ENCODE measurements at regions not wholly inside any gene's neighbourhood (a gene's known extent, or its start where the extent isn't known, plus 50 kb on each side); places are given as distances from the start of the nearest gene placed in this dataset.
"Not testable (repeated sequence)": the region's sequence is repeated elsewhere in the genome, so short reads cannot be mapped to it uniquely, and the experiment has no call there.

DNA sequence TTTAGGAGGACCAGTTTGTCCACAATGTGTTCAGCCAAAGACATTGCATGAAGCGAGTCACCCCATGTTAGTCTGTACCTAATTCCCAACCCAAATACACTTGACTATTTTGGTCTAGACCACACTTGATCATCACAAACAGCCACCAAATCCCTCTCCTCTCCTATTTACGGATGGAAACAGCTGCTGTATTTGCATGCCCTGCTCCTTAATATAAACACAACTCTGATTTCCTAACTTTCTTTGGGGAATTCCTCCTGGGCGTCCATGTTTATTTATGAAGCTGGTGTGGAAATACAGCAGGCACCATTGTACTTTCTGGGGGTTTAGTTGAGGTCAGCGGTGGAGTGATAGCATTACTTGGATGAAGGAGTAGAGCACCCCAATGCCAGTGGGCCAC is 235.2 kb downstream of the TLE3 start:
- no peak for DNase-seq

DNA sequence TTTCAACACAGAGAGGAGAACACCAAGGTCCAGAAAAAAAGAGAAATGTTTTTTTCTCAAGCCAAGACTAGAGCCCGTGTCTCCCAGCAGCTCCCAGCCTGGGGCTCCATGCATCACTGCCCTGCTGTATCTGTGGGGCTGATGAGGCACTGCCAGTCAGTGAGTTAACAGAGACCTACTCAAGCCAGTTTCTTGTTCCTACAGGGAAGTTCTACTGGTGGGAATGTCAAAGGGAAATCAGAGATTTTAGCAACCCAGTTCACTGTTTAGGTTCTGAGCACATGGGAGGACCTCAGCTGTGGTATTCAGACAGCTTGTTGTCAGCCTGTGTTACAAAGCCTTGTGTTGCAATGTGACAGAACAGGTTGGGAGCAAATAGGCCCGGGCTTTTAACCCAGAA is 234.3 kb downstream of the TLE3 start:
- DNase-seq: no peak

DNA sequence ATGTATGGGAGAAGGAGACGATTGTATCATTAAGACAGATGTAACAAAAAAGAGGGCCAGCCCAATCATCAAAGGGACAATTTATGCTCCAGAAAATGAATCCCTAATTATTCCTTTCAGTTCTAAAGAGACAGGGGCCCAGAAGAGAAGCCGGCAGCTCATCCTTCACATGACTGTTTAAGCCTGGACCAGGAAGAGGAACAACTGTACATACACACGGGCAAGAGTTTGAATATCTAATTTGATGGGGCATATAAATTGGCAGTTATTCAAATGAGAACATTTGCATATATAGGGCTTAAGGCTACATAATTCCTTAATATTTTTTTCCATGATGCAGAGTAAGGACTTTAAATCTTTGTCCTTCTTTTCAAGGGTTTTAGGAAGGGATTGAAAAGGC is 232.3 kb downstream of the TLE3 start:
- DNase-seq: no peak

DNA sequence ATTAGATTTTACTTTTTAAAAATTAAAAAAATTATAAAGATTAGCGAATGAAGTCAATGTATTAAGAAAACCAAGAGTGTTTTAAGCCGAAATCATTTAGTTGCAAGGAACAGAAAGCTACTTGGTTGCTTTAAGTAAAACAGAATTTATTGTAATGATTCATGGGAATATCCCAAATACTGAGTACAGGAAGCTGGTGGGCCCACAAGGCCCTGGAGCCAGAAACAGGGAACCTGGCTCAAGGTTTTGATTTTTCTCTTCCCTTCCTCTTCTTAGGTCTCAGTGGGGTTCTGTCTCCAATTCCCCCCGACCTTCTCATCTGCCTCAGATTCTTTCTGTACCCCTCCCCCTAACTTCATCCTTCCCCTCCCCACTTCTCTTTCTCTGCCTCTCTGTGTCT is 229.0 kb downstream of the TLE3 start:
- DNase-seq: no peak

DNA sequence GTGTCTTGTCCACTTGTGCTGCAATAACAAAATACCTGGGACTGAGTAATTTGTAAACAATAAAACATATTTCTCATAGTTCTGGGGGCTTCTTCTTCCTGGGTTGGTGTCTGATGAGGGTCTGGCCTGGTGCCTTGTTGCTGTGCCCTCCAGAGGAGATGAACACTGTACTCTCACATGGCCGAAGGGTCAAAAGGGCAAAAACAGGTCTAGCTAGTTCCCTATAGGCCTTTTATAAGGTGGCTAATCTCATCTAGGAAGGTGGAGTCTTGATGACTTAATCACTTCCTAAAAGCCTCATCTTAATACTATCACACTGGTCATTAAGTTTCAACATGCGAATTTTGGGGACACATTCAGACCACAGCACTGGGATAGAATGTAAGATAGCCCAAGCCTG is 228.4 kb downstream of the TLE3 start:
- DNase-seq: no peak

DNA sequence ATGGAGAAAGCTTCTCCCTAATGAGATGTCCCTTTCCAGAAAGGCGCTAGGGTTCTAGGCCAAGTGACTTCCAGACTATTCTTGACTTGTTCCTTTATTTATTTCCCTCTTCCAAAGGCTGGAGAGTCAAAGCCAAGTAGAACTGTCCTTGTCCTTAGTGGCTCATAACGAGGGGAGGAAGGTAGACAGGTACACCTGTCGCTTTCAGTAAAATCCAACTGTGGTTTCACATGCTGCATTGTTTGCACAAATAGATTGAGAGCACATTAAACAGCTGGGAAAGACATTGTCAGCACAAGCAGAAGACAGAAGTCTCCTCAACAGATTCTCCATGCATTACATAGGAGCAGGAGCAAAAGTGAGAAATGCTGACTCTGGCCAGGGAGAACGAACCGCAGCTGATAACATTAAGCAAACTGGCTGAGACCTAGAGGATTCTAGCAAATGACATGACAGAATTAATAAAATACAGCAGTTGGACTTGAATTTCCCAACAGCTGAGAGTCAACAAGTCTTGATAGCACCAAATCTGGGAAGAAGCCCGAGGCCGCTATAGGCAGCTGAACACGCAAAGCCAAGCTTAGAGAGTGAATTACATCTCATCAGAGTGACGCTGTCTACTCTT is 227.7 kb downstream of the TLE3 start:
- DNase-seq: peak; percentile 9

DNA sequence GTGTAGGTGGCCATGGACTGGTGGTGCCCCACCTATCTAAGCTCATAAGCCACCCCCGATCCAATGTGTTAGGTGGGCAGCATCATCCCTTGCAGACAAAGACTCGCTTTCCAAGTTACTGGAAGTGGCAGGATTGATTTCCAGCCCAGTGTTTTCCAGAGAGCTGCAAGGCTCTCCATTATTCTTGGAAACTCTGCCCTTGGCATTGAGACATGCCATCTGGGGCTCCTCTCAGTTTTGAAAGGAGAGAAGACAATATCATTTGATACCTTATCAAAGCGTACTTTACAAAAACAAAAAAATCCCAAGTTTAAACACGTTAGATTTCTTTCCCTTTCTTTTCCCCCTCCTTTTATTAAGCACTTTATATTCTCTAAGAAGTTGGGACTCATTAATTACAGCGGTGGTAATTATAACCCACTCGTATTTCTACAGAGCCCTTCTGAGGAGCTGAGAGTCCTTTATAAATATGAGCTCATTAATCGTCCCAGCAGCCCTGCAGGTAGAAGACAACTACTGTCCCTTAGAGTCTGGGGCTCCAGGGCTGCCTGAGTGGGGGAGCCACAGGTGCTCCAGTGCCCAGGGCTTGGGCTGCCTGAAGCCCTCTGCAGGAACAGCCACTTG is 226.1 kb downstream of the TLE3 start:
- no peak for DNase-seq

DNA sequence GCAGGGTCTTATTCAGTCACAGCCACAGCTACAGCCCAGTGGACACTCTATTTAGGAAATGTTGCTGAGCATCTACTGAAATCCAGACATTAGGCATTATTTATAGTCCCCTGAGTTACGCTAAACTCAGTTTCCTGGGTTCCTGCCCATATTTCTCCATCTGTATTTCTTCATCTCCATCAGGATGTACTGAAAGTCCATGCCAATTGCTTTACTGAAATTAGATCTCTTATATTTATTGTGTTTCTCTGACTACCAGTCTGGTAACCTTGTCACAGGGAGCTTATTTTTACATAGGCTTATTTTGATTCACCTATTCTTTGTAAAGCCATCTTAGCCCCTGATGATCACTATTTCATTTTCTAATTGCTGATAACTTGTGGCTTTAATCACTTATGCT is 223.9 kb downstream of the TLE3 start:
- no peak for DNase-seq

DNA sequence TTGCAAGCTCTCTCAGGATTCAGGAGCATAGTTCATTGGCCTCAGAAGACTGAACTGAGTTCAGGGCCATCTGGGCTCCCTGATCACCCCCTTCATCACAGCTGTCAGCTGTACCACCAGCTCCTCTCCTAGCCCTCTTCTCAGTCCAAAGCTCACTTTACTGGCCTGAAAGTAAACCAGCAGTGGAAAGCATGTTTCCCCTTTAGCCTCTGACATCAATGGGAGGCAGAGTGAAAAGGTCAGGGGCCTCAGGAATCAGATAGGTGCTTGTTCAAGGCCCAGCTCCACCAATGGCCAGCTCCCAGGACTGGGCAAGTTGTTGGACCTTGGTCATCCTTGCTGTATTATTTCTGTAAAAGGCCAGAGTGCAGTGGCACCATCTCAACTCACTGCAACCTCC is 223.4 kb downstream of the TLE3 start:
- DNase-seq: no peak

DNA sequence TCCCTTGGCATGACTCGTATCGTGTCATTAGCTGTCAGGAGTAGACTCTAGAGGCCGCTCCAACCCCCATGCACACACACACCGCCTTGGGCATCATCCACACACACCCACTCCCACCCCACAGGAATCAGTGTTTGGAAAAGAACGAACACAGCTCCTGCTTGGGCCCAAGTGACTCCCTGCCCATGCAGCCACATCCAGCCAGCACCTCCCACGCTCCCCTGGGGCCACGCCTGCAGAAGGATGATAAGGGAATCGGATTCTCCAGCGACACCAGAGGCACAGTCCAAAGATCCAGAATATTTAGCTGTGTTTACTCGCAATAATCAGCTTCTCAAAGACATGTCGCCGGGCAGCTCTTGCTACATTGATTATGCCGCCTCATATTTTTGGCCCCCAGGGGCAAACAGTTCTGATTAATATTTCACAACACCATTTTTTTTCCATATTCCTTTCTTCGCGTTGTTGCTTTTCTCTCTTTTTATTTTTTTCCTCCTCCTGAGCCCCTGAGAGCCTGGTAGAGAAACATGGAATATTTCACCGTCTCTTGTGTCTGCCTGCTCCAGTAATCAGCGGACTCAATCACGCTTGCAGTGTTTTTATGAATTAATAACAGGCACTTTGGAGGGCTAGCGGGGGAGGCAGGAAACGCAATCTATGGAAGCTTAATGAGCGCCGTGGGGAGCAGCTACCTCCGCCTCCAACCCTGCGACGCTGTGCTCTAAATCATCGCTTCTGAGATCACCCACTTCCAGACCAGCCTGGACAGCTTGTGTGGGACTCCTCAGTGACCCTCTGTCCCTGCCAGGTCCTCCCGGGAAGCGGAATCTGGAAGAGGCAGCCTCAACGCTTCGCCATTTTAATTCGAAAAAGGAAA is 221.4 kb downstream of the TLE3 start:
- no peak for DNase-seq

DNA sequence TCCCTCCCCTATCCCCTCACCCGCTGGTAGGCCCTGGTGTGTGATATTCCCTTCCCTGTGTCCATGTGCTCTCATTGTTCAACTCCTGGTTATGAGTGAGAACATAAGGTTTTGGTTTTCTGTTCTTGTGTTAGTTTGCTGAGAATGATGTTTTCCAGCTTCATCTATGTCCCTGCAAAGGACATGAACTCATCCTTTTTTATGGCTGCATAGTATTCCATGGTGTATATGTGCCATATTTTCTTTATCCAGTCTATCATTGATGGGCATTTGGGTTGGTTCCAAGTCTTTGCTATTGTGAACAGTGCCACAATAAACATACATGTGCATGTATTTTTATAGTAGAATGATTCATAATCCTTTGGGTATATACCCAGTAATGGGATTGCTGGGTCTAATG is 217.8 kb downstream of the TLE3 start:
- not testable (repeated sequence) for DNase-seq

DNA sequence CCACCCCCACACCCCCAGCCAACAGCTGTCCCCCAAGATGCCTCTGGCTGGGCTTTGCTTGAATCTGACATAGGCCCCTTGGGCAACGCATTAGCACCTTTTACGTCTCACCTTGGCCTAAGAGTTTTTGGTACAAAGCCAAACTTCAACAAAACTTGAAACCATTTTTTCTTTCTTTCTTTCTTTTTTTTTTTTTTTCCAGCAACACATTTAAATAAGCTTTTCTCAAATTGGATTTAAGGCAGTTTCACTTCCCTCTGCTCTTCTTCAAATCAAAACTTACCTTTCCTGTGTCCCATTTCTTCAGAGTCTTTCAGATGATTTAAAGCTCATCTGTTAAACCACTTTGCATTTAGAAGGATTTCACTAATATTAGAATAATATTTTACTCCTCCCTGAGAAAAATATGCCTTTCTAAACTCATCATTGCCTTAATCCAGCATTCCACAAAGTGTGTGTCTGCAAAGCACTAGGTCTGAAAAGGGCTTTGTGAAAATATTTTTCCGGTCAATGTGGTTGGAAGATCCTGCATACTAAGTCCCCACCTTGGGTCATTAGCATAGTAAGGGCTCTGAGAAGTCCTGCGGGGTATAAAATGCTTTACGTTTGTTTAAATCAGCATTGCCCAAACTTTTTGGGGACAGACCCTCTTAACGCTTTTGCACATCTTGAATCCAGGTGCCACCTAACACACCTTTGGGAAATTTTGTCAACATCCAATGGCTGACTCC is 217.0 kb downstream of the TLE3 start:
- DNase-seq: no peak

DNA sequence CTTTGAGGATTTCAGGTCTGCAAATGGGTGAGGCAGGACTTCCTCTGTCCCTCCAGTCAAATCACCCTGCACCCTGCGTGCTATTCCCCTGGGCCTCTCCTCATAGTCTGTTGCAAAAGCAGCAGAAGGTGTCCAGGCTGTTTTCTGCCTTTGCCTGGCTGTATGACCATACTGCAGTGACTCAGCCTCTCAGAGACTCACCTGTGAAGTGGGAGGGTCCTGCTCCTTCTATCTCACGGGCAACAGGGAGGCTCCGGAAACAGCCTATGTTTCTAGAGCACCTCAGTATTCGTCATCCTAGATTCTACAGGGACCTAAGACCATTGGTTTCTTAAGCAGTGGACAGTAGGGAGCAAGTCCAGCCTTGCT is 216.4 kb downstream of the TLE3 start:
- no peak for DNase-seq

DNA sequence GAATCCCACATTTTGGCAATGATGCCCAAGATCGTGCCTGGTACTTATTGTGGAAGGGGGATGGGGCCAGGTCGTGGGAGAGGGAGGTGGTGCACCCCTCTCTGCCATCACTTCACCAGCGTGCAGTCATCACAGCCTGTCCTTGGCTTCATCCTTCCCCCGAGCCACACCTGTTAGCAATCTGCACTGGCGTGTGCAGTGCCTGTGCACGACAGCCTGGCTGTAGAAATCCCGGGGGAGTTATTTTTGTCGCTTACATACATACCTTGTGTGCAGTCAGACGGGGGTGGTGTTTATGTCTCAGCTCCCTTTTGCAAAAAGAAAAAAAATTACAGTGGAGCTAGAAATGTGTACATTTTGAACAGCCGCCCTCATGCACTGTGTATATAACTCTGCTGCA is 216.0 kb downstream of the TLE3 start:
- no peak for DNase-seq

DNA sequence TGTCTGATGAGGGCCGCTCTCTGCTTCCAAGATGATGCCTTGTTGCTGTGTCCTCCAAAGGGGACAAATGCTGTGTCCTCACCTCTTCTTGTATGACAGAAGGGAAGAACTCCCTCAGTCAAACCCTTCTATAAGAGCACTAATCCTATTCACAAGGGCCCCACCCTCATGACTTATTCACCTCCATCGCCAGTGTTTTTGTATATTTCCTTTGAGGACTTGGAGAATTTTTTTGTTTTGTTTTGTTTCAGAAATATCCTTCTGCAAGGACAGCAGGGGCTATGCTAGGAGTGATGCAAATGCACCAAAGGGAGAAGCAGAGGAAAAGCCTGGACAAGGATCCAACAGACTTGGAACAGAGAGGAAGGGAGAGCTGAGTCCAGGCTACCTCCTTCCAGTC is 214.4 kb downstream of the TLE3 start:
- DNase-seq: no peak

DNA sequence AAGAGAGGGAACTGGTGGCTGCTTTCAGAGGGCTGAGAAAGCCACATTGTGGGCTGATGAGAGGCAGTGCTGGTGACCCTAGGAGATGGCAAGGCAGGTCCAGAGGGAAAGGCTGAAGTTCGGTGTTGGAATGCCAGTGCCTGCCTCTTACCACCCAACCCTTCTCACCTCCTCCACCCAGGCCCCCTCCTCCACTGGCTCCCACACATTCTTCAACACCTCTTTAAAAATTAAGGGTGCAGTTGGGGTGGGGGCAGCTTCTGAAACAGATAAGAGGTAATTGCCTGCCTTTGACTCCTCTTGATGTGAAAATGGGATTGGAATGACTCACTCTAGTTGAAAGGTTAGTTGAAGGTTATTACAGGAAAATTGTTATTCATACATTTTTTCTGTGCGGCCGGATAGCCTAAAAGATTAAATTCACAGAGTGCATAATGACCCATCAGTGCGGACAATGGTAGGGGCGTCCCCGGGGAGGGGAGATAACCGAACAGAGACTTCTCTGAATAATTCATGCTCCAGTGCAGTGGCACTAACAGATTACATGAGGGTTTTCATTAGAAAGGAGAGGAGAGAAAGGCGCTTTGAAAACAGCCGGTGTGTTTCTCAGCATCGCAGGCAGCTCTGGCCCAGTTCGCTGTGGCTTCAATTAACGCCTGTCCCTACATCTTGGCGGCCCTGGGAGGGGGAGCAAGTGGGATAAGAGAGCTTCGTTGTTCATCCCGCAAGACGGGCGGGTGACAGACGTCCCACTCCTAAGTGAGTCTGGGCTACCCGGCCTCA is 212.4 kb downstream of the TLE3 start:
- DNase-seq: no peak

DNA sequence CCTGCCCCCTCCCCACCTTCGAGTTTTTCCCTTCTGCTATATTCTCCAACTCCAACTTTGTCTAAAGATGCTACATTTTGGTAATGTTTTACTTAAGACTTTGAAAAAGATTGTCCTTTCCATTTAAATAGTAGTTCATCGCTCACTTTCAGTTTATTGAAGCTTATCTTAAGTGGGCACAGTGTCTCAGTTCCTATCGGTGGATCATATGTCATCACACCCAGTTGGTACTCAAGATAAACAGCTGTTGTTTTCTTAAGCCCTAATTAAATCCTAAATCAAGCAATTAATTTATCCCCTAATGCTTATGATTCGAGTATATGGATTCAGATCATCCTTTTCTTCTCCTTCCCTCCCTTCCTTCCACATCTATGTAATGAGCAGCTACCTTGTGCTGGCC is 210.7 kb downstream of the TLE3 start:
- no peak for DNase-seq

DNA sequence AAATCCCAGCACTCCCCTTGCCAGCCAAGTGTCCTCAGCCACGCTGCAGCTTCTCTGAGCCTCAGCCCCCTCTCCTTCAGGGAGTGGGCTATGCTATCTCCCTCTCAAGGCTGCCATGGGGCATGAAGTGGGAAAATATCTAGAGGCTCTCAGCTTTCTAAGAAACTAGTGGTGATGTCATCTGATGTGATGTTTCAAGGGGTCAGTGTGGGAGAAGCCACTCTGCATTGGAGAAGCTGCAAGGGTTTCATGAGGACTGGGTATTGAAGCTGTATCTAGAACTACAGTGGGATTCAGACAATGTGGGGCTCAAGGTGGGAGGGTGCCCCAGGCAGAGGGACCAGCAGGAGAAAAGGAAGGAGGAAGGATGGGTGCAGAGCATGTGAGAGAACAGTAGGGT is 210.2 kb downstream of the TLE3 start:
- DNase-seq: no peak

DNA sequence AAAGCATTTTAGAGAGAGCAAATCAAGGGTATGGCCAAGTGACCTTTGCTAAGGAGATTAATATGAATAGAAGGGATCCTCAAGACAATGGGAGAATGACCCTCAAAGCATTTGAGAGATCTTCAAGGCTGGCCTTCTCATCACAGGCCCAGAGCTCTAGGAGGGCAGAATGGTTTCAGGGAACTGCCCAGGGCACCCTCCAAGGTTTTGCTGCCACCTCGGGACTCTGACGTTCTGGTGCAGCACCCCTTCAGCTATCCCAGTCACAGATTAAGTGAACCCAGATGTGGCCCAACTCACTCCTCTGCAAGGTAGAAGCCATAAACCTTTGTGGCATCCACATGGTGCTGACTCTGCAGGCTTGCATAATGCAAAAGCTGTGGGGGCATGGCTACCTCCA is 209.3 kb downstream of the TLE3 start:
- no peak for DNase-seq

DNA sequence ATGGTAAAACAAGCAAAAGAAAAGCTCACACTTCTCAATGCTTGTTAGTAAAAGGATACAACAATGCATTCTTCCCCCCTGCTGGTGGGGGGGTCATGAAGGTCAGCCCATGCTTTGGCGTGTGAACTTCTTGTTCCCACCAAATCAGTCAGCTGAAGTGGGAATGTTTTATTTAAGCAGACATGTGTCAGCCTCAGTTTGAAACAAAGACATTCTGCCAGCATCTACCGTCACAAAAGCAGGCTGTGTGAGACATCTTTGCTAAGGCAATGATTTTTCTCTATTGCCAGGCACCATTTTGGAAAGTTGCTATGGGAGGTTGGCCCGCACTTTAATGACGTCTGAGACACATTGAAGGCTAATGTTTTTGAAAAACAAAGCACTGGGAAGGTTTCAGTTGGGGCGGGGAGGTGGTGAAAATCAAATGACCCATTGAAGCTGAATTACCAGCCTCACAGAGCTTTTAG is 206.6 kb downstream of the TLE3 start:
- no peak for DNase-seq

DNA sequence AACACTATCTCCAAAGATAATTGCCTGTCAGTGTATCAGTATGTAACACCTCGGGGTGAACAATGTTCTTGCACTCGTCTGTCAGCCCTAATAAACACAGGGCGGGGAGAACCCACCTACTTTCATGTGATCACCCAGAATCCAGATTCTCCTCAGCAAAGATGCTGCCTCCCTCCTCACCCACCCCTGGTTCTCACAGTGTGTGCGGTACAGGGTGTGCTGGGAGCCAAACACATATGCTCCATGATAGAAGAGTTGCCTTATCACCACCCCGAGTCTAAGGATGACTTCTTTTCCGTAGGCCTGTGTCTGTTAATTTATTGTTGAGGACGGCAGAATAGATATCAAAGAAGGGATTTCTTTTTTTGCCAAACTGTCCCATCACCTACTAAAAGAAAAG is 206.1 kb downstream of the TLE3 start:
- no peak for DNase-seq

DNA sequence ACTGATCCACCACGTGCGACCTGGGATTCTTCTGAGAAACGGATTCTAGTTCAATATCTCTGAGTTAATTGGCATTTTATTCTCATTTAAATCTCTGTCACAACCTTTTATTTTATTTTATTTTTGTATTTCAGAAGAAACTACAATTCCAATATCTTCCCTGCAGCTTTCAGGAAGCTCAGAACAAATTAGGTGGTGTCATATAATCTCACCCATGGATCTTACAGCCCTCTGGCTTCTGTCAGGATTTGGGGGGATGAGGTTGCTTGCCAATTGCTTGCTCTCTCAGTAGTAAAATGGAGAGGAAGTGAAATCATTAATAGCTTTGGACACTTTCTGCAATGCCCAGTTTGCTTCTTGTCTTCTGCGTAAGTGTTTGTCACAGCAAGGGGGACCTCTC is 205.4 kb downstream of the TLE3 start:
- DNase-seq: no peak
